ENCODE measurements at regions not wholly inside any gene's neighbourhood (a gene's known extent, or its start where the extent isn't known, plus 50 kb on each side); places are given as distances from the start of the nearest gene placed in this dataset.
A peak's percentile ranks its signal among the peaks of the same experiment; 100 is the strongest.
"Not testable (repeated sequence)": the region's sequence is repeated elsewhere in the genome, so short reads cannot be mapped to it uniquely, and the experiment has no call there.

- intact Hi-C loops (cut with micrococcal nuclease); ATAC-seq; DNase-seq: not testable (repeated sequence)
These were observed 1379.8 kb upstream of the DEFB115 start for GRCh38 chr20:29877411-29878280.

GRCh38 chr20:29878281-29878741 is 1379.2 kb upstream of the DEFB115 start:
- ATAC-seq (peak; percentile 37), DNase-seq (no peak)
- intact Hi-C loops (cut with micrococcal nuclease) = no loop called here

GRCh38 chr20:29878777-29879442 is 1378.6 kb upstream of the DEFB115 start:
- intact Hi-C loops (cut with micrococcal nuclease) = no loop called here
- DNase-seq = no peak
- no peak for ATAC-seq

- ATAC-seq; intact Hi-C loops (cut with micrococcal nuclease); DNase-seq: not testable (repeated sequence)
These were observed 1376.4 kb upstream of the DEFB115 start for GRCh38 chr20:29881107-29881506.

GRCh38 chr20:29883514-29884219 is 1373.8 kb upstream of the DEFB115 start:
- ATAC-seq; intact Hi-C loops (cut with micrococcal nuclease): not testable (repeated sequence)

GRCh38 chr20:29884322-29884721 is 1373.1 kb upstream of the DEFB115 start:
- DNase-seq; ATAC-seq; intact Hi-C loops (cut with micrococcal nuclease): not testable (repeated sequence)

More at GRCh38 chr20:29883514-29884219, 1373.8 kb upstream of the DEFB115 start:
- not testable (repeated sequence) for DNase-seq

GRCh38 chr20:29885282-29886185 is 1371.9 kb upstream of the DEFB115 start:
- ATAC-seq; DNase-seq; intact Hi-C loops (cut with micrococcal nuclease): not testable (repeated sequence)

GRCh38 chr20:29891555-29891954 is 1365.9 kb upstream of the DEFB115 start:
- DNase-seq; intact Hi-C loops (cut with micrococcal nuclease); ATAC-seq: not testable (repeated sequence)

Data from left ventricle myocardium superior (tissue), 1 donor.